ENCODE measurements at regions not wholly inside any gene's neighbourhood (a gene's known extent, or its start where the extent isn't known, plus 50 kb on each side); places are given as distances from the start of the nearest gene placed in this dataset.

- CTCF ChIA-PET: no interaction called here
- Mint-ChIP-seq H3K9me3 (peaks cover 2% of the 10 kb centered on the region), H3K4me1 (ENCODE audit: low read depth) (no peaks in the 10 kb centered on the region), H3K27ac (no peak overlapping the region), H3K4me3 (no peak overlapping the region), H3K36me3 (ENCODE audit: low read depth) (no peaks in the 10 kb centered on the region), H3K27me3 (ENCODE audit: low read depth) (no peaks in the 10 kb centered on the region)
- intact Hi-C loops (cut with micrococcal nuclease): no loop called here
- no peak for DNase-seq
Measured at GRCh38 chr7:123314886-123315285, 115.1 kb upstream of the SLC13A1 start.

- no peaks in the 10 kb centered on the region for H3K9me3 Mint-ChIP-seq
- intact Hi-C loops (cut with micrococcal nuclease): no loop called here
- no peak for DNase-seq
- H3K4me1 Mint-ChIP-seq (ENCODE audit: low read depth): no peaks in the 10 kb centered on the region
- H3K27me3 Mint-ChIP-seq (ENCODE audit: low read depth): no peaks in the 10 kb centered on the region
- H3K27ac Mint-ChIP-seq: no peak overlapping the region
- no peaks in the 10 kb centered on the region for H3K36me3 Mint-ChIP-seq (ENCODE audit: low read depth)
- no peak overlapping the region for H3K4me3 Mint-ChIP-seq
- CTCF ChIA-PET: interaction anchor here (0.7 to 1.0 kb wide), 2 partner anchors 19 to 192 kb away, joined by 3 to 4 read pairs; no protein-coding TSS in a partner anchor
Measured at GRCh38 chr7:123308254-123308951, 108.6 kb upstream of the SLC13A1 start.

DNA sequence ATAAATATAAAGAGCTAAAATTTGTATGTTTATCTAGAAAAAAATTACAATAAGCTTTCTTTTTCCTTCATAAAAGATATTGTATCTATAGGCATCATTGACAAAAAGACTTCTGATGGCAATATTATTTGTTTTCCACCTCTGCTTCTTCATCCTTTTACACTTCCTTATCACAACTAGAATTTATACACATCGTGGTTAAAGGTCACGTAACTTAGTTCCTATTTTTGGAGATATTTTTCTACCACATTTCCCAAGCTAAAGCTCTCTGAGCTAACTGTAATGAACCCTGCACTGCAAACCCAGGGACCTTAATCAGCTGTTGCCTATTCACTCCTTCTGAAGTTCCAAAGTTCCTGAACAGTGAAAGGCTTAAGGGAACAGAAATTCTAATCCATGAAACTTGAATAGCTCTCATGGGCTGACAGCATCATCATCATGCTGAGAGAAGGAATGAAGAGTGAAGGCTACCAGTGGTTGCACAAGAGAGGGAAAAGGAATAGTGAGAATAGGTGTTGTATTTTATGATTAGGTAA is 106.1 kb upstream of the SLC13A1 start:
- intact Hi-C loops (cut with micrococcal nuclease): no loop called here
- Mint-ChIP-seq H3K27me3 (ENCODE audit: low read depth) (no peaks in the 10 kb centered on the region), H3K4me3 (no peak overlapping the region), H3K27ac (no peak overlapping the region), H3K9me3 (peaks cover 6% of the 10 kb centered on the region), H3K4me1 (ENCODE audit: low read depth) (no peaks in the 10 kb centered on the region), H3K36me3 (ENCODE audit: low read depth) (no peaks in the 10 kb centered on the region)
- CTCF ChIA-PET: no interaction called here
- no peak for DNase-seq

- CTCF ChIA-PET: no interaction called here
- H3K9me3 Mint-ChIP-seq: peaks cover 12% of the 10 kb centered on the region
- no peaks in the 10 kb centered on the region for H3K4me1 Mint-ChIP-seq (ENCODE audit: low read depth)
- no peak for DNase-seq
- intact Hi-C loops (cut with micrococcal nuclease): no loop called here
- no peaks in the 10 kb centered on the region for H3K27me3 Mint-ChIP-seq (ENCODE audit: low read depth)
- no peaks in the 10 kb centered on the region for H3K36me3 Mint-ChIP-seq (ENCODE audit: low read depth)
- H3K27ac Mint-ChIP-seq: no peak overlapping the region
- no peak overlapping the region for H3K4me3 Mint-ChIP-seq
Measured at GRCh38 chr7:123303926-123304325, 104.2 kb upstream of the SLC13A1 start.

GRCh38 chr7:123296965-123297364 is 97.2 kb upstream of the SLC13A1 start:
- CTCF ChIA-PET: interaction anchor here (0.6 kb wide), 1 partner anchor 402 kb away, joined by 3 read pairs; no protein-coding TSS in a partner anchor
- no peak overlapping the region for H3K4me3 Mint-ChIP-seq
- peaks cover 9% of the 10 kb centered on the region for H3K9me3 Mint-ChIP-seq
- H3K27me3 Mint-ChIP-seq (ENCODE audit: low read depth): no peaks in the 10 kb centered on the region
- H3K27ac Mint-ChIP-seq: no peak overlapping the region
- H3K4me1 Mint-ChIP-seq (ENCODE audit: low read depth): no peaks in the 10 kb centered on the region
- intact Hi-C loops (cut with micrococcal nuclease): no loop called here
- H3K36me3 Mint-ChIP-seq (ENCODE audit: low read depth): no peaks in the 10 kb centered on the region
- no peak for DNase-seq

GRCh38 chr7:123293710-123294109 is 93.9 kb upstream of the SLC13A1 start:
- H3K9me3 Mint-ChIP-seq: peaks cover 7% of the 10 kb centered on the region
- intact Hi-C loops (cut with micrococcal nuclease): no loop called here
- no peak overlapping the region for H3K27ac Mint-ChIP-seq
- no peak overlapping the region for H3K4me3 Mint-ChIP-seq
- no peak for DNase-seq
- H3K4me1 Mint-ChIP-seq (ENCODE audit: low read depth): no peaks in the 10 kb centered on the region
- no peaks in the 10 kb centered on the region for H3K36me3 Mint-ChIP-seq (ENCODE audit: low read depth)
- no peaks in the 10 kb centered on the region for H3K27me3 Mint-ChIP-seq (ENCODE audit: low read depth)
- CTCF ChIA-PET: no interaction called here

DNA sequence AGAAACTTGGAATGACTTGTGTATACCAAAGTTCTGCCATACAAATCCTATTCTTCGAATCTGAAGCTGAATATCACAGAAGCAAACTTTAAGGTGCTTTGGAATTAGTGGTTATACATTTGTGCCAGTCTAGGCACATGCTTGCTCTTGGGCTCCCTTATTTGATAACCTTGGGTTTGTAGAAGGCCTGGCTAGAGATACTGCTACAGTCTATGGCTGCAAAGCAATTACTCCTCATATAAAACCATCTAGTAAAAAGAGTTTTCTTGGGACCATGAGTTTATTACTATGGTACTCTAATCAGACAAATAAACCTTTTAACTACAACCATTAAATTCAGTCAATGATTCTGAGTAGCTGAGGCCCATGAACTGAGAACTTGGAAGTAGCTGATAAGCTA is 92.5 kb upstream of the SLC13A1 start:
- H3K4me3 Mint-ChIP-seq: no peak overlapping the region
- CTCF ChIA-PET: no interaction called here
- no peak overlapping the region for H3K27ac Mint-ChIP-seq
- no peaks in the 10 kb centered on the region for H3K36me3 Mint-ChIP-seq (ENCODE audit: low read depth)
- H3K9me3 Mint-ChIP-seq: peaks cover 4% of the 10 kb centered on the region
- intact Hi-C loops (cut with micrococcal nuclease): no loop called here
- no peak for DNase-seq
- H3K27me3 Mint-ChIP-seq (ENCODE audit: low read depth): no peaks in the 10 kb centered on the region
- no peaks in the 10 kb centered on the region for H3K4me1 Mint-ChIP-seq (ENCODE audit: low read depth)

- CTCF ChIA-PET: no interaction called here
- H3K4me1 Mint-ChIP-seq (ENCODE audit: low read depth): no peaks in the 10 kb centered on the region
- H3K27ac Mint-ChIP-seq: no peak overlapping the region
- no peaks in the 10 kb centered on the region for H3K36me3 Mint-ChIP-seq (ENCODE audit: low read depth)
- H3K4me3 Mint-ChIP-seq: no peak overlapping the region
- peaks cover 4% of the 10 kb centered on the region for H3K9me3 Mint-ChIP-seq
- no peaks in the 10 kb centered on the region for H3K27me3 Mint-ChIP-seq (ENCODE audit: low read depth)
- DNase-seq: no peak
- intact Hi-C loops (cut with micrococcal nuclease): no loop called here
Measured at GRCh38 chr7:123289200-123289599, 89.4 kb upstream of the SLC13A1 start.

- CTCF ChIA-PET: no interaction called here
- Mint-ChIP-seq H3K9me3 (peaks cover 4% of the 10 kb centered on the region), H3K36me3 (ENCODE audit: low read depth) (no peaks in the 10 kb centered on the region), H3K27ac (no peak overlapping the region), H3K27me3 (ENCODE audit: low read depth) (no peaks in the 10 kb centered on the region), H3K4me1 (ENCODE audit: low read depth) (no peaks in the 10 kb centered on the region), H3K4me3 (no peak overlapping the region)
- intact Hi-C loops (cut with micrococcal nuclease): no loop called here
- DNase-seq: no peak
Measured at GRCh38 chr7:123285076-123285700, 85.4 kb upstream of the SLC13A1 start.

- DNase-seq: no peak
- Mint-ChIP-seq H3K27me3 (ENCODE audit: low read depth) (no peaks in the 10 kb centered on the region), H3K4me1 (ENCODE audit: low read depth) (no peaks in the 10 kb centered on the region), H3K36me3 (ENCODE audit: low read depth) (no peaks in the 10 kb centered on the region), H3K27ac (no peak overlapping the region), H3K9me3 (no peaks in the 10 kb centered on the region), H3K4me3 (no peak overlapping the region)
- CTCF ChIA-PET: no interaction called here
- intact Hi-C loops (cut with micrococcal nuclease): no loop called here
Measured at GRCh38 chr7:123283373-123283772, 83.6 kb upstream of the SLC13A1 start.

DNA sequence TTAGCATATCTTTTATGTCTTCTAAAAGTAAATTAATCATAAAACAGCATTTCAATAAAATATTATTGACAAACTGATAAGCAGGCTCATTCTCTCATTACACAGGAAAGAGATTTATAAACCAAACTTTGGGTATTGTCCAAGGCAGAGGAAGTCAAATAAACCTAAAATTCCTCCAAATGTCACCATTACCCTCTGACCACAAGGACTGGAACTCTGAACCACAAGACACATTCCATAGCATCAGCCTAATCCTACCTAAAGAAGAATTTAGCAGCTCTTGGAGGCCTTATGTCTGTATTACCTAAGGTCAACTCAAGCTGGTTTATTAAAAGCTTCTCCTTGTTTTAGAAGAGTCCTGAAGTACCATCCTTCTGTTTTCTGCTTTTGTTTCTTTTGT is 82.4 kb upstream of the SLC13A1 start:
- Mint-ChIP-seq H3K27ac (no peak overlapping the region), H3K4me1 (ENCODE audit: low read depth) (no peaks in the 10 kb centered on the region), H3K4me3 (no peak overlapping the region), H3K36me3 (ENCODE audit: low read depth) (no peaks in the 10 kb centered on the region), H3K27me3 (ENCODE audit: low read depth) (no peaks in the 10 kb centered on the region), H3K9me3 (no peaks in the 10 kb centered on the region)
- CTCF ChIA-PET: interaction anchor here (0.5 kb wide), 1 partner anchor 19 kb away, joined by 3 read pairs; no protein-coding TSS in a partner anchor
- intact Hi-C loops (cut with micrococcal nuclease): no loop called here
- no peak for DNase-seq

- intact Hi-C loops (cut with micrococcal nuclease): no loop called here
- Mint-ChIP-seq H3K27me3 (ENCODE audit: low read depth) (no peaks in the 10 kb centered on the region), H3K27ac (no peak overlapping the region), H3K4me3 (no peak overlapping the region), H3K9me3 (no peaks in the 10 kb centered on the region), H3K4me1 (ENCODE audit: low read depth) (no peaks in the 10 kb centered on the region), H3K36me3 (ENCODE audit: low read depth) (no peaks in the 10 kb centered on the region)
- no peak for DNase-seq
- CTCF ChIA-PET: no interaction called here
Measured at GRCh38 chr7:123279949-123280348, 80.2 kb upstream of the SLC13A1 start.
